ENCODE measurements at regions not wholly inside any gene's neighbourhood (a gene's known extent, or its start where the extent isn't known, plus 50 kb on each side); places are given as distances from the start of the nearest gene placed in this dataset.

DNA sequence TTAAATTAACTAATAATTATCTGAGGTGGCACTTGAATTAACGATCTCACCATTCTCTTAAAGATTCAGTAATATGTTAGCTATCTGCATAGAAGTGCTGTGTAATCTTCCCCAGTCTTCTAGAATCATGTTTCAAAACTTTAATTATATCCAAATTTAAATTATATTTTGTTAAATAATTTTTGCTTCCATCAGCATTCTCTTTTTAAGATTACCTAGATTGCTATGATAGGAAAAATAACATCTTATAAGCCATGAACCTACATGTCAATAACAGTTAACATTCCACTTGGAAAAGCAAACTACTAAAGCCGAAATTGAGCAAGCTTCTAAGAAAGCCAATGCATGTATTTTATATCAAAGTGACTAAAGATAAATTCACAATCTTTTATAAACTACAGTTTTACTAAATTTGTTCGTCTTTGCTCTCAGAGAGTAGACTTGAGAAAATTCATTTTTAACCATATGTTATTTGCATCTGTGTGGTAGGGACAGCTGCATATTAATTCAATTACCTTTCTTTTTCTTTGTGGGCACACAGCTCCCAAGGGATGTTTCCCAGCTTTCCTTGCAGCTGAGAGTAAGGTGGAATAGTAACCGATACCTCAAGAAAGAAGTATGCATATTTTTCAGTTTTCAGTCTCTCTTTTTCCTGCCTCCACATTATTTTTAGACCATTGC, 105.4 kb upstream of the ABCB5 start:
- ATAC-seq = no peak
- TF ChIP-seq, protein P1, sequence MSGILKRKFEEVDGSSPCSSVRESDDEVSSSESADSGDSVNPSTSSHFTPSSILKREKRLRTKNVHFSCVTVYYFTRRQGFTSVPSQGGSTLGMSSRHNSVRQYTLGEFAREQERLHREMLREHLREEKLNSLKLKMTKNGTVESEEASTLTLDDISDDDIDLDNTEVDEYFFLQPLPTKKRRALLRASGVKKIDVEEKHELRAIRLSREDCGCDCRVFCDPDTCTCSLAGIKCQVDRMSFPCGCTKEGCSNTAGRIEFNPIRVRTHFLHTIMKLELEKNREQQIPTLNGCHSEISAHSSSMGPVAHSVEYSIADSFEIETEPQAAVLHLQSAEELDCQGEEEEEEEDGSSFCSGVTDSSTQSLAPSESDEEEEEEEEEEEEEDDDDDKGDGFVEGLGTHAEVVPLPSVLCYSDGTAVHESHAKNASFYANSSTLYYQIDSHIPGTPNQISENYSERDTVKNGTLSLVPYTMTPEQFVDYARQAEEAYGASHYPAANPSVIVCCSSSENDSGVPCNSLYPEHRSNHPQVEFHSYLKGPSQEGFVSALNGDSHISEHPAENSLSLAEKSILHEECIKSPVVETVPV (CRISPR knock-in tag; IDR thresholded peaks at IDR 0.05) = no peak
- TF ChIP-seq ARNTL (CRISPR knock-in tag; IDR thresholded peaks at IDR 0.05; ENCODE audit: borderline replicate concordance, low read depth) = no peak
- no peak for TF ChIP-seq SNAI2 (CRISPR knock-in tag; IDR thresholded peaks at IDR 0.05)
- no peak for TF ChIP-seq BACH2 (CRISPR knock-in tag; IDR thresholded peaks at IDR 0.05; ENCODE audit: borderline replicate concordance)
- TF ChIP-seq ESRRG (CRISPR knock-in tag; IDR thresholded peaks at IDR 0.05) = no peak
- TF ChIP-seq TOX (CRISPR knock-in tag; IDR thresholded peaks at IDR 0.05; ENCODE audit: borderline replicate concordance) = no peak
- TF ChIP-seq ZNF565 (CRISPR knock-in tag; conservative IDR thresholded peaks at IDR 0.05; ENCODE audit: low read depth) = no peak
- no peak for TF ChIP-seq GLIS3 (CRISPR knock-in tag; IDR thresholded peaks at IDR 0.05)
- TF ChIP-seq RARB (CRISPR knock-in tag; IDR thresholded peaks at IDR 0.05) = no peak
- TF ChIP-seq, protein P2, sequence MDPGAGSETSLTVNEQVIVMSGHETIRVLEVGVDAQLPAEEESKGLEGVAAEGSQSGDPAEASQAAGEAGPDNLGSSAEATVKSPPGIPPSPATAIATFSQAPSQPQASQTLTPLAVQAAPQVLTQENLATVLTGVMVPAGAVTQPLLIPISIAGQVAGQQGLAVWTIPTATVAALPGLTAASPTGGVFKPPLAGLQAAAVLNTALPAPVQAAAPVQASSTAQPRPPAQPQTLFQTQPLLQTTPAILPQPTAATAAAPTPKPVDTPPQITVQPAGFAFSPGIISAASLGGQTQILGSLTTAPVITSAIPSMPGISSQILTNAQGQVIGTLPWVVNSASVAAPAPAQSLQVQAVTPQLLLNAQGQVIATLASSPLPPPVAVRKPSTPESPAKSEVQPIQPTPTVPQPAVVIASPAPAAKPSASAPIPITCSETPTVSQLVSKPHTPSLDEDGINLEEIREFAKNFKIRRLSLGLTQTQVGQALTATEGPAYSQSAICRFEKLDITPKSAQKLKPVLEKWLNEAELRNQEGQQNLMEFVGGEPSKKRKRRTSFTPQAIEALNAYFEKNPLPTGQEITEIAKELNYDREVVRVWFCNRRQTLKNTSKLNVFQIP (CRISPR knock-in tag; IDR thresholded peaks at IDR 0.05; ENCODE audit: borderline replicate concordance, low read depth) = no peak
- TF ChIP-seq ZFP30 (CRISPR knock-in tag; IDR thresholded peaks at IDR 0.05) = no peak
- TF ChIP-seq ZFP3 (CRISPR knock-in tag; IDR thresholded peaks at IDR 0.05) = no peak
- no peak for TF ChIP-seq PATZ1 (CRISPR knock-in tag; IDR thresholded peaks at IDR 0.05; ENCODE audit: borderline replicate concordance)
- TF ChIP-seq, protein P3, sequence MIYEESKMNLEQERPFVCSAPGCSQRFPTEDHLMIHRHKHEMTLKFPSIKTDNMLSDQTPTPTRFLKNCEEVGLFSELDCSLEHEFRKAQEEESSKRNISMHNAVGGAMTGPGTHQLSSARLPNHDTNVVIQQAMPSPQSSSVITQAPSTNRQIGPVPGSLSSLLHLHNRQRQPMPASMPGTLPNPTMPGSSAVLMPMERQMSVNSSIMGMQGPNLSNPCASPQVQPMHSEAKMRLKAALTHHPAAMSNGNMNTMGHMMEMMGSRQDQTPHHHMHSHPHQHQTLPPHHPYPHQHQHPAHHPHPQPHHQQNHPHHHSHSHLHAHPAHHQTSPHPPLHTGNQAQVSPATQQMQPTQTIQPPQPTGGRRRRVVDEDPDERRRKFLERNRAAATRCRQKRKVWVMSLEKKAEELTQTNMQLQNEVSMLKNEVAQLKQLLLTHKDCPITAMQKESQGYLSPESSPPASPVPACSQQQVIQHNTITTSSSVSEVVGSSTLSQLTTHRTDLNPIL (CRISPR knock-in tag; IDR thresholded peaks at IDR 0.05; ENCODE audit: low read depth) = no peak
- TF ChIP-seq ZNF70 (CRISPR knock-in tag; IDR thresholded peaks at IDR 0.05) = no peak

- ATAC-seq = no peak
- TF ChIP-seq TCF4 (CRISPR knock-in tag; IDR thresholded peaks at IDR 0.05; ENCODE audit: borderline replicate concordance) (no peak), TSHZ2 (CRISPR knock-in tag; IDR thresholded peaks at IDR 0.05) (no peak), BACH2 (CRISPR knock-in tag; IDR thresholded peaks at IDR 0.05; ENCODE audit: borderline replicate concordance) (no peak), PPARA (CRISPR knock-in tag; IDR thresholded peaks at IDR 0.05; ENCODE audit: borderline replicate concordance) (no peak)
These were observed 104.9 kb upstream of the ABCB5 start for GRCh38 chr7:20510573-20510900.

DNA sequence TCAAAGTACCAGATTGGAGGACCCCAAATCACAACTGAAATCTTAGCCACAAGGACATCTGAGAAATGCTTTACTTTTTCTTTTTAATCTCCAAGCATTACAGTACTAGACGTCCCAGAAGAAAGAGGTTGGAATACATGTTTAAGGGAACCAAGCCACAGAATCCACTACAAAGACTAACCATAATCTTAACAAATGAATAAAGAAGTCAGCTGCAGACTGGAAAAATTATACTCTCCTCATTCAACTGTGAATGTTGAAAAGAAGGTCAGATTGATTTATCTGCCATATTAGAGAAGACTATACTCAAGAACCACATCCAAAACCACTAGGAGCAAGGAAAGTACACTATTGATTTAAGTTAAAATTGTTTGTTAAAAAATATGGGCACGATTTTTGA, 102.1 kb upstream of the ABCB5 start:
- TF ChIP-seq ISL1 (CRISPR knock-in tag; IDR thresholded peaks at IDR 0.05) (no peak), RARB (CRISPR knock-in tag; IDR thresholded peaks at IDR 0.05) (no peak), TSHZ2 (CRISPR knock-in tag; IDR thresholded peaks at IDR 0.05) (no peak), ZC3H10 (CRISPR knock-in tag; IDR thresholded peaks at IDR 0.05) (no peak), OSR1 (CRISPR knock-in tag; IDR thresholded peaks at IDR 0.05) (no peak), BACH2 (CRISPR knock-in tag; IDR thresholded peaks at IDR 0.05; ENCODE audit: borderline replicate concordance) (no peak), ZNF70 (CRISPR knock-in tag; IDR thresholded peaks at IDR 0.05) (no peak)
- TF ChIP-seq, protein P2 (CRISPR knock-in tag; IDR thresholded peaks at IDR 0.05; ENCODE audit: borderline replicate concordance, low read depth) = no peak
- TF ChIP-seq, protein P3 (CRISPR knock-in tag; IDR thresholded peaks at IDR 0.05; ENCODE audit: low read depth) = no peak
- ATAC-seq = no peak

Measured in SK-N-SH treated with all-trans-retinoic acid at 6 μM for 48 hours (cell line).